Small intestine (tissue), 7 donors: ENCODE measurements at regions not wholly inside any gene's neighbourhood (a gene's known extent, or its start where the extent isn't known, plus 50 kb on each side); places are given as distances from the start of the nearest gene placed in this dataset.

Source experiments
- DNase-seq, 2 donors: peaks; one replicate each; pipeline versions ENCODE4 v3.0.0 to v3.0.0-alpha.2; 2013
- FAIRE-seq: peaks from 2 replicates; lab custom pipeline; 2012; peaks lifted over from hg19 to GRCh38; lab: Jason Lieb, UNC
- H3K27ac ChIP-seq, 3 donors: one replicate each; pipeline ENCODE4 v1.5.1; 2013; ENCODE audit warnings: low read length in 2 of 3, mild to moderate bottlenecking in 2 of 3, control low read depth in 1 of 3, inconsistent platforms in 1 of 3, low read depth in 1 of 3, moderate library complexity in 1 of 3
- H3K27me3 ChIP-seq, 3 donors: one replicate each; pipeline ENCODE4 v1.6.1; 2013; ENCODE audit warnings: low read length in 3 of 3, inconsistent platforms in 1 of 3; ENCODE audit not compliant: control insufficient read depth in 3 of 3, insufficient read depth in 3 of 3
- H3K36me3 ChIP-seq, 3 donors: one replicate each; pipeline ENCODE4 v1.6.1; 2013; ENCODE audit warnings: low read length in 3 of 3, inconsistent platforms in 1 of 3, low read depth in 1 of 3, mild to moderate bottlenecking in 1 of 3, moderate library complexity in 1 of 3; ENCODE audit not compliant: control insufficient read depth in 3 of 3, insufficient read depth in 2 of 3
- H3K4me1 ChIP-seq, 3 donors: one replicate each; pipeline ENCODE4 v1.6.1; 2013; ENCODE audit warnings: low read length in 2 of 3, inconsistent platforms in 1 of 3, low read depth in 1 of 3, mild to moderate bottlenecking in 1 of 3, moderate library complexity in 1 of 3; ENCODE audit not compliant: control insufficient read depth in 3 of 3, insufficient read depth in 2 of 3
- H3K4me3 ChIP-seq, 3 donors: one replicate each; pipeline ENCODE4 v1.5.1; 2013; ENCODE audit warnings: low read length in 3 of 3, control low read depth in 1 of 3, inconsistent platforms in 1 of 3, low read depth in 1 of 3, mild to moderate bottlenecking in 1 of 3, moderate library complexity in 1 of 3
- H3K9me3 ChIP-seq, 2 donors: one replicate each; pipeline ENCODE4 v1.6.1; 2013; ENCODE audit warnings: low read depth in 1 of 2, low read length in 1 of 2; ENCODE audit not compliant: control insufficient read depth in 2 of 2, insufficient read depth in 1 of 2
- WGBS, 3 donors: extraction: QIAGEN DNeasy Blood & Tissue Kit; methylation state at CpG; one replicate each; pipeline ENCODE4 v1.1.7; 2013; 5-methylcytosine and 5-hydroxymethylcytosine counted together
- donor health status: healthy with polysubstance abuse.
- donor health status: control.
- donor health status: control.
- donor health status: Bipolar disorder and iron deficiency.
- donor health status: healthy.

- DNase-seq (no peak), FAIRE-seq (no peak)
- Histone ChIP-seq H3K4me3 (no peak overlapping the region), H3K27ac (no peak overlapping the region), H3K9me3 (no peaks in the 10 kb centered on the region), H3K27me3 (no peaks in the 10 kb centered on the region), H3K36me3 (no peaks in the 10 kb centered on the region), H3K4me1 (no peaks in the 10 kb centered on the region)
- WGBS, 3 donors, result 77 to 83% (median 81%) methylated on average over 4 of the region's 4 CpGs
Measured at GRCh38 chr7:42625421-42625820, 286.4 kb downstream of the C7orf25 start.

GRCh38 chr7:42624471-42624870 is 287.4 kb downstream of the C7orf25 start:
- no peaks in the 10 kb centered on the region for H3K4me1 ChIP-seq
- H3K9me3 ChIP-seq, result no peaks in the 10 kb centered on the region
- no peaks in the 10 kb centered on the region for H3K27me3 ChIP-seq
- H3K4me3 ChIP-seq, result no peak overlapping the region
- no peaks in the 10 kb centered on the region for H3K36me3 ChIP-seq
- H3K27ac ChIP-seq, result no peak overlapping the region
- DNase-seq (no peak), FAIRE-seq (no peak)

GRCh38 chr7:42621543-42622219 is 290.2 kb downstream of the C7orf25 start:
- no peak for DNase-seq
- no peaks in the 10 kb centered on the region for H3K9me3 ChIP-seq
- 55 to 69% (median 56%) methylated on average over 3 of the region's 3 CpGs for WGBS, 3 donors

GRCh38 chr7:42618651-42619360 is 293.1 kb downstream of the C7orf25 start:
- no peak overlapping the region for H3K4me3 ChIP-seq
- no peaks in the 10 kb centered on the region for H3K4me1 ChIP-seq
- H3K36me3 ChIP-seq, result no peaks in the 10 kb centered on the region
- FAIRE-seq, result no peak
- H3K27ac ChIP-seq, result no peak overlapping the region
- whole genome bisulfite sequencing, 3 donors, result 75 to 85% (median 79%) methylated on average over 7 of the region's 7 CpGs
- no peak for DNase-seq
- H3K27me3 ChIP-seq, result no peaks in the 10 kb centered on the region
- no peaks in the 10 kb centered on the region for H3K9me3 ChIP-seq

More at GRCh38 chr7:42621543-42622219, 290.2 kb downstream of the C7orf25 start:
- Histone ChIP-seq H3K27ac (no peak overlapping the region), H3K4me3 (no peak overlapping the region), H3K4me1 (no peaks in the 10 kb centered on the region), H3K27me3 (no peaks in the 10 kb centered on the region), H3K36me3 (no peaks in the 10 kb centered on the region)
- no peak for FAIRE-seq

- no peaks in the 10 kb centered on the region for H3K4me1 ChIP-seq
- no peak overlapping the region for H3K27ac ChIP-seq
- no peak for DNase-seq
- no peaks in the 10 kb centered on the region for H3K36me3 ChIP-seq
- no peaks in the 10 kb centered on the region for H3K27me3 ChIP-seq
- FAIRE-seq, result no peak
- no peaks in the 10 kb centered on the region for H3K9me3 ChIP-seq
- WGBS, 3 donors, result 48 to 49% (median 49%) methylated on average over 8 of the region's 8 CpGs
- H3K4me3 ChIP-seq, result no peak overlapping the region
Measured at GRCh38 chr7:42617806-42618457, 293.9 kb downstream of the C7orf25 start.

- FAIRE-seq (no peak), DNase-seq (no peak)
- Histone ChIP-seq H3K27me3 (no peaks in the 10 kb centered on the region), H3K27ac (no peak overlapping the region), H3K4me1 (no peaks in the 10 kb centered on the region), H3K9me3 (no peaks in the 10 kb centered on the region), H3K4me3 (no peak overlapping the region), H3K36me3 (no peaks in the 10 kb centered on the region)
- 68 to 78% (median 77%) methylated on average over 6 of the region's 6 CpGs for WGBS, 3 donors
Measured at GRCh38 chr7:42617071-42617765, 294.7 kb downstream of the C7orf25 start.

GRCh38 chr7:42614636-42615035 is 297.2 kb downstream of the C7orf25 start:
- H3K27me3 ChIP-seq, result no peaks in the 10 kb centered on the region
- no peak overlapping the region for H3K27ac ChIP-seq
- no peaks in the 10 kb centered on the region for H3K4me1 ChIP-seq
- DNase-seq, result no peak
- no peak overlapping the region for H3K4me3 ChIP-seq
- WGBS, 3 donors, result 90 to 91% (median 90%) methylated on average over 4 of the region's 4 CpGs
- H3K9me3 ChIP-seq, result no peaks in the 10 kb centered on the region
- H3K36me3 ChIP-seq, result no peaks in the 10 kb centered on the region
- no peak for FAIRE-seq

- Histone ChIP-seq H3K4me3 (no peak overlapping the region), H3K27me3 (no peaks in the 10 kb centered on the region), H3K4me1 (no peaks in the 10 kb centered on the region), H3K27ac (no peak overlapping the region), H3K9me3 (no peaks in the 10 kb centered on the region), H3K36me3 (no peaks in the 10 kb centered on the region)
- whole genome bisulfite sequencing, 3 donors, result 37 to 55% (median 48%) methylated on average over 1 of the region's 1 CpG
- no peak for FAIRE-seq
- DNase-seq, result no peak
Measured at GRCh38 chr7:42611961-42612360, 299.9 kb downstream of the C7orf25 start.
